Ishikawa (cell line): ENCODE measurements at regions not wholly inside any gene's neighbourhood (a gene's known extent, or its start where the extent isn't known, plus 50 kb on each side); places are given as distances from the start of the nearest gene placed in this dataset.

Source experiments
- EGR1 ChIP-seq: IDR thresholded peaks from 2 replicates; pipeline ENCODE4 v1.6.1; 2012
- EP300 ChIP-seq: IDR thresholded peaks from 2 replicates; pipeline ENCODE4 v1.6.1; 2012; ENCODE audit warnings: borderline replicate concordance
- FOXM1 ChIP-seq: IDR thresholded peaks from 2 replicates; pipeline ENCODE4 v1.6.1; 2012; ENCODE audit warnings: low read depth, borderline replicate concordance
- MAX ChIP-seq: IDR thresholded peaks from 2 replicates; pipeline ENCODE4 v1.6.1; 2012
- NFIC ChIP-seq: IDR thresholded peaks from 2 replicates; pipeline ENCODE4 v1.6.1; 2012
- RAD21 ChIP-seq: IDR thresholded peaks from 2 replicates; pipeline ENCODE4 v1.6.1; 2012; ENCODE audit warnings: low read depth
- REST ChIP-seq: IDR thresholded peaks from 2 replicates; pipeline ENCODE4 v1.6.1; 2012; ENCODE audit warnings: low read depth, mild to moderate bottlenecking
- TAF1 ChIP-seq: IDR thresholded peaks from 2 replicates; pipeline ENCODE4 v1.6.1; 2012; ENCODE audit warnings: low read depth, mild to moderate bottlenecking
- TCF12 ChIP-seq: IDR thresholded peaks from 2 replicates; pipeline ENCODE4 v1.6.1; 2012; ENCODE audit warnings: low read depth

- no peak for TF ChIP-seq MAX
- no peak for TF ChIP-seq EP300
- TF ChIP-seq TAF1 = no peak
- TF ChIP-seq RAD21 = no peak
- TF ChIP-seq TCF12 = no peak
- TF ChIP-seq NFIC = no peak
- no peak for TF ChIP-seq FOXM1
- TF ChIP-seq EGR1 = no peak
- no peak for TF ChIP-seq REST
These were observed 176.9 kb upstream of the GRB10 start for GRCh38 chr7:50959560-50959959.
